ENCODE measurements at regions not wholly inside any gene's neighbourhood (a gene's known extent, or its start where the extent isn't known, plus 50 kb on each side); places are given as distances from the start of the nearest gene placed in this dataset.

- no peaks in the 10 kb centered on the region for H3K36me3 ChIP-seq (ENCODE audit: control insufficient read depth, insufficient read depth, low read length)
- TF ChIP-seq CTCF (IDR thresholded peaks at IDR 0.05; ENCODE audit: insufficient read depth, low read length, poor library complexity, severe bottlenecking), result no peak
- no peaks in the 10 kb centered on the region for H3K27me3 ChIP-seq (replicated peaks; ENCODE audit: control insufficient read depth, insufficient read depth, low read length)
- no peak overlapping the region for H3K4me3 ChIP-seq (replicated peaks; ENCODE audit: low read depth, low read length)
- no peak for DNase-seq (ENCODE audit: extremely low read depth, insufficient read length)
These were observed 185.2 kb upstream of the RGMB start for GRCh38 chr5:98588215-98588614.

GRCh38 chr5:98593418-98593817 is 180.0 kb upstream of the RGMB start:
- no peak for TF ChIP-seq CTCF (IDR thresholded peaks at IDR 0.05; ENCODE audit: insufficient read depth, low read length, poor library complexity, severe bottlenecking)
- DNase-seq (ENCODE audit: extremely low read depth, insufficient read length), result no peak
- Histone ChIP-seq H3K27me3 (replicated peaks; ENCODE audit: control insufficient read depth, insufficient read depth, low read length) (no peaks in the 10 kb centered on the region), H3K36me3 (ENCODE audit: control insufficient read depth, insufficient read depth, low read length) (no peaks in the 10 kb centered on the region), H3K4me3 (replicated peaks; ENCODE audit: low read depth, low read length) (no peak overlapping the region)

DNA sequence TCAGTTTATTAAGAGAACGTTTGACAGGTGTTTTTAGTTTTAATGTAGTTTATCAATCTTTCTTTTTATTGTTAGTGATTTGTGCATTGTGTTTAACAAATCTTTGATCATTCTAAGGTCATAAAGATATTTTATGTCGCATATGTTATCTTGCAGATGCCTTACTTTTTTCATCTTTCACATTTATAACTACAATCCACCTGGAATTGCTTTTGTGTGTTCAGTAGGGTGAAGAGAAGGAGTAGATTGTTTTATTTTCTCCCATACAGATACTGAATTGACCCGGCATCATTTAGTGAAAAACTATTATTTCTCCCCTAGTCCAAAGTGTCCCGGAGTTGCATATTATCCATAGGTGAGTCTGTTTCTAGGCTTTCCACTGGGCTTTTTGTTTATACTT is 179.4 kb upstream of the RGMB start:
- no peak for DNase-seq (ENCODE audit: extremely low read depth, insufficient read length)
- no peak for TF ChIP-seq CTCF (IDR thresholded peaks at IDR 0.05; ENCODE audit: insufficient read depth, low read length, poor library complexity, severe bottlenecking)
- Histone ChIP-seq H3K36me3 (ENCODE audit: control insufficient read depth, insufficient read depth, low read length) (no peaks in the 10 kb centered on the region), H3K4me3 (replicated peaks; ENCODE audit: low read depth, low read length) (no peak overlapping the region), H3K27me3 (replicated peaks; ENCODE audit: control insufficient read depth, insufficient read depth, low read length) (no peaks in the 10 kb centered on the region)

DNA sequence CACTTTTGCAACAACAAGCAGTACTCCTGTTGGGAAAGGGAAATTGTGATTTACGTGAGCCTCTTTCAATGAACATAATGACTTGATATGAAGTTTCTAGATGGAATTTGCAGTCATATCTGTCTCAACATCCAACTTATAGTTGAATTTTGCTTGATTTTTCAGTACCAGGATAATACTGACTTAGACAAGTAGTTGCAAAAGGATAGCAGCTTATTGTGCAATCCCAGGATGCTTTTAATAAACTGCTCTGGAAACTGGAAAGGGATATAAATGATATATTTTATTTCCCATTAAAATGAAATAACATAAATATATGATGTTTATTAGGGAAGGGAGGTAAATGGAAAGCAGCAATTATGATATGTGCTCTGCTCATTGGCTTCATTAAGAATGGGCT is 174.4 kb upstream of the RGMB start:
- Histone ChIP-seq H3K36me3 (ENCODE audit: control insufficient read depth, insufficient read depth, low read length) (no peaks in the 10 kb centered on the region), H3K4me3 (replicated peaks; ENCODE audit: low read depth, low read length) (no peak overlapping the region), H3K27me3 (replicated peaks; ENCODE audit: control insufficient read depth, insufficient read depth, low read length) (no peaks in the 10 kb centered on the region)
- TF ChIP-seq CTCF (IDR thresholded peaks at IDR 0.05; ENCODE audit: insufficient read depth, low read length, poor library complexity, severe bottlenecking), result no peak
- DNase-seq (ENCODE audit: extremely low read depth, insufficient read length), result no peak

GRCh38 chr5:98602534-98603112 is 170.8 kb upstream of the RGMB start:
- no peak for DNase-seq (ENCODE audit: extremely low read depth, insufficient read length)
- Histone ChIP-seq H3K27me3 (replicated peaks; ENCODE audit: control insufficient read depth, insufficient read depth, low read length) (no peaks in the 10 kb centered on the region), H3K36me3 (ENCODE audit: control insufficient read depth, insufficient read depth, low read length) (no peaks in the 10 kb centered on the region), H3K4me3 (replicated peaks; ENCODE audit: low read depth, low read length) (no peak overlapping the region)
- TF ChIP-seq CTCF (IDR thresholded peaks at IDR 0.05; ENCODE audit: insufficient read depth, low read length, poor library complexity, severe bottlenecking), result no peak

GRCh38 chr5:98603456-98603855 is 170.0 kb upstream of the RGMB start:
- DNase-seq (ENCODE audit: extremely low read depth, insufficient read length), result no peak
- Histone ChIP-seq H3K36me3 (ENCODE audit: control insufficient read depth, insufficient read depth, low read length) (no peaks in the 10 kb centered on the region), H3K27me3 (replicated peaks; ENCODE audit: control insufficient read depth, insufficient read depth, low read length) (no peaks in the 10 kb centered on the region), H3K4me3 (replicated peaks; ENCODE audit: low read depth, low read length) (no peak overlapping the region)
- TF ChIP-seq CTCF (IDR thresholded peaks at IDR 0.05; ENCODE audit: insufficient read depth, low read length, poor library complexity, severe bottlenecking), result no peak
